SK-N-SH (cell line): ENCODE measurements at regions not wholly inside any gene's neighbourhood (a gene's known extent, or its start where the extent isn't known, plus 50 kb on each side); places are given as distances from the start of the nearest gene placed in this dataset.

Experiments used
- EP300 ChIP-seq, 2 experiments: IDR thresholded peaks; 2 replicates each; pipeline versions ENCODE4 v1.4.0 to v1.6.1; 2012; ENCODE audit warnings: borderline replicate concordance in 1 of 2, low read depth in 1 of 2, low read length in 1 of 2
- RAD21 ChIP-seq: IDR thresholded peaks from 2 replicates; pipeline ENCODE4 v1.6.1; 2012; ENCODE audit warnings: mild to moderate bottlenecking, low read length
- RCOR1 ChIP-seq: fragments of 150-350 bp; IDR thresholded peaks from 2 replicates; pipeline ENCODE4 v1.6.1; 2017; ENCODE audit warnings: antibody characterized with exemption, low read length
- TAF1 ChIP-seq: IDR thresholded peaks from 2 replicates; pipeline ENCODE4 v1.6.1; 2012; ENCODE audit warnings: low read depth, mild to moderate bottlenecking, low read length, moderate library complexity, borderline replicate concordance
- TF ChIP-seq, protein P1 (sequence below): fragments of 200-600 bp; sonication (generic); IDR thresholded peaks from 2 replicates; pipeline ENCODE4 v1.6.1; 2017; ENCODE audit warnings: antibody characterized with exemption, mild to moderate bottlenecking, moderate library complexity

- TF ChIP-seq RCOR1, result no peak
- TF ChIP-seq, protein P1, sequence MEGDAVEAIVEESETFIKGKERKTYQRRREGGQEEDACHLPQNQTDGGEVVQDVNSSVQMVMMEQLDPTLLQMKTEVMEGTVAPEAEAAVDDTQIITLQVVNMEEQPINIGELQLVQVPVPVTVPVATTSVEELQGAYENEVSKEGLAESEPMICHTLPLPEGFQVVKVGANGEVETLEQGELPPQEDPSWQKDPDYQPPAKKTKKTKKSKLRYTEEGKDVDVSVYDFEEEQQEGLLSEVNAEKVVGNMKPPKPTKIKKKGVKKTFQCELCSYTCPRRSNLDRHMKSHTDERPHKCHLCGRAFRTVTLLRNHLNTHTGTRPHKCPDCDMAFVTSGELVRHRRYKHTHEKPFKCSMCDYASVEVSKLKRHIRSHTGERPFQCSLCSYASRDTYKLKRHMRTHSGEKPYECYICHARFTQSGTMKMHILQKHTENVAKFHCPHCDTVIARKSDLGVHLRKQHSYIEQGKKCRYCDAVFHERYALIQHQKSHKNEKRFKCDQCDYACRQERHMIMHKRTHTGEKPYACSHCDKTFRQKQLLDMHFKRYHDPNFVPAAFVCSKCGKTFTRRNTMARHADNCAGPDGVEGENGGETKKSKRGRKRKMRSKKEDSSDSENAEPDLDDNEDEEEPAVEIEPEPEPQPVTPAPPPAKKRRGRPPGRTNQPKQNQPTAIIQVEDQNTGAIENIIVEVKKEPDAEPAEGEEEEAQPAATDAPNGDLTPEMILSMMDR, result no peak
- no peak for TF ChIP-seq RAD21
- TF ChIP-seq TAF1, result no peak
- no peak for TF ChIP-seq EP300 (IDR thresholded peaks at IDR 0.05; ENCODE audit: borderline replicate concordance in 1 of 2, low read depth in 1 of 2, low read length in 1 of 2)
Measured at GRCh38 chr10:28381466-28381865, 78.6 kb upstream of the MPP7 start.
